Tibial nerve (tissue), 4 donors: ENCODE measurements at regions not wholly inside any gene's neighbourhood (a gene's known extent, or its start where the extent isn't known, plus 50 kb on each side); places are given as distances from the start of the nearest gene placed in this dataset.

Experiments used
- DNase-seq, 2 donors: peaks; one replicate each; pipeline ENCODE4 v3.0.0-alpha.2; 2019; ENCODE audit warnings: low spot score in 2 of 2
- H3K27ac ChIP-seq, 4 donors: fragments of 200-600 bp; sonication (generic) in 3 of 4; one replicate each; pipeline ENCODE4 v1.5.1; 2017 to 2019; ENCODE audit warnings: mild to moderate bottlenecking in 1 of 4
- H3K27me3 ChIP-seq, 2 donors: fragments of 200-600 bp; sonication (generic) in 1 of 2; one replicate each; pipeline versions ENCODE4 v1.5.1 to v1.6.0; 2017 to 2019
- H3K36me3 ChIP-seq, 3 donors: fragments of 200-600 bp; sonication (generic); one replicate each; pipeline ENCODE4 v1.5.1; 2018 to 2019
- H3K4me1 ChIP-seq, 4 donors: fragments of 200-600 bp; sonication (generic) in 3 of 4; one replicate each; pipeline ENCODE4 v1.5.1; 2017 to 2019
- H3K4me3 ChIP-seq, 4 donors: fragments of 200-600 bp; sonication (generic) in 3 of 4; one replicate each; pipeline ENCODE4 v1.5.1; 2017 to 2019; ENCODE audit warnings: mild to moderate bottlenecking in 1 of 4, moderate library complexity in 1 of 4
- H3K9me3 ChIP-seq, 4 donors: fragments of 200-600 bp; sonication (generic) in 3 of 4; one replicate each; pipeline ENCODE4 v1.5.1; 2017 to 2019
- EP300 ChIP-seq, 2 donors: sonication (generic); formaldehyde crosslinking; IDR thresholded peaks; one replicate each; pipeline ENCODE4 v1.6.1; 2017; ENCODE audit warnings: antibody characterized with exemption in 2 of 2, mild to moderate bottlenecking in 1 of 2
- POLR2A ChIP-seq, 2 donors: fragments of 450-650 bp; IDR thresholded peaks; one replicate each; pipeline ENCODE4 v1.6.1; 2017; ENCODE audit warnings: antibody characterized with exemption in 2 of 2, mild to moderate bottlenecking in 2 of 2, moderate library complexity in 2 of 2
- WGBS, 2 donors: methylation state at CpG; one replicate each; pipeline ENCODE4 v1.1.5; 2018; 5-methylcytosine and 5-hydroxymethylcytosine counted together
- TF ChIP-seq, protein P1 (sequence below), 5 experiments: fragments of 200-600 bp in 3 of 5; fragments of 450-650 bp in 2 of 5; sonication (generic) in 3 of 5; IDR thresholded peaks; one replicate each; pipeline ENCODE4 v1.5.1; 2016 to 2019; ENCODE audit warnings: antibody characterized with exemption in 5 of 5, mild to moderate bottlenecking in 3 of 5, moderate library complexity in 2 of 5

- Histone ChIP-seq H3K4me1 (no peaks in the 10 kb centered on the region), H3K4me3 (no peak overlapping the region), H3K27me3 (no peaks in the 10 kb centered on the region), H3K9me3 (no peaks in the 10 kb centered on the region), H3K36me3 (no peaks in the 10 kb centered on the region), H3K27ac (no peak overlapping the region)
- TF ChIP-seq POLR2A (IDR thresholded peaks at IDR 0.05) (no peak), EP300 (IDR thresholded peaks at IDR 0.05) (no peak)
- TF ChIP-seq, protein P1, sequence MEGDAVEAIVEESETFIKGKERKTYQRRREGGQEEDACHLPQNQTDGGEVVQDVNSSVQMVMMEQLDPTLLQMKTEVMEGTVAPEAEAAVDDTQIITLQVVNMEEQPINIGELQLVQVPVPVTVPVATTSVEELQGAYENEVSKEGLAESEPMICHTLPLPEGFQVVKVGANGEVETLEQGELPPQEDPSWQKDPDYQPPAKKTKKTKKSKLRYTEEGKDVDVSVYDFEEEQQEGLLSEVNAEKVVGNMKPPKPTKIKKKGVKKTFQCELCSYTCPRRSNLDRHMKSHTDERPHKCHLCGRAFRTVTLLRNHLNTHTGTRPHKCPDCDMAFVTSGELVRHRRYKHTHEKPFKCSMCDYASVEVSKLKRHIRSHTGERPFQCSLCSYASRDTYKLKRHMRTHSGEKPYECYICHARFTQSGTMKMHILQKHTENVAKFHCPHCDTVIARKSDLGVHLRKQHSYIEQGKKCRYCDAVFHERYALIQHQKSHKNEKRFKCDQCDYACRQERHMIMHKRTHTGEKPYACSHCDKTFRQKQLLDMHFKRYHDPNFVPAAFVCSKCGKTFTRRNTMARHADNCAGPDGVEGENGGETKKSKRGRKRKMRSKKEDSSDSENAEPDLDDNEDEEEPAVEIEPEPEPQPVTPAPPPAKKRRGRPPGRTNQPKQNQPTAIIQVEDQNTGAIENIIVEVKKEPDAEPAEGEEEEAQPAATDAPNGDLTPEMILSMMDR (IDR thresholded peaks at IDR 0.05): no peak
- DNase-seq: no peak
- 69% methylated on average over 6 of the region's 6 CpGs for WGBS, 2 donors
Measured at GRCh38 chr2:3112131-3112530, 265.5 kb downstream of the EIPR1 start.

DNA sequence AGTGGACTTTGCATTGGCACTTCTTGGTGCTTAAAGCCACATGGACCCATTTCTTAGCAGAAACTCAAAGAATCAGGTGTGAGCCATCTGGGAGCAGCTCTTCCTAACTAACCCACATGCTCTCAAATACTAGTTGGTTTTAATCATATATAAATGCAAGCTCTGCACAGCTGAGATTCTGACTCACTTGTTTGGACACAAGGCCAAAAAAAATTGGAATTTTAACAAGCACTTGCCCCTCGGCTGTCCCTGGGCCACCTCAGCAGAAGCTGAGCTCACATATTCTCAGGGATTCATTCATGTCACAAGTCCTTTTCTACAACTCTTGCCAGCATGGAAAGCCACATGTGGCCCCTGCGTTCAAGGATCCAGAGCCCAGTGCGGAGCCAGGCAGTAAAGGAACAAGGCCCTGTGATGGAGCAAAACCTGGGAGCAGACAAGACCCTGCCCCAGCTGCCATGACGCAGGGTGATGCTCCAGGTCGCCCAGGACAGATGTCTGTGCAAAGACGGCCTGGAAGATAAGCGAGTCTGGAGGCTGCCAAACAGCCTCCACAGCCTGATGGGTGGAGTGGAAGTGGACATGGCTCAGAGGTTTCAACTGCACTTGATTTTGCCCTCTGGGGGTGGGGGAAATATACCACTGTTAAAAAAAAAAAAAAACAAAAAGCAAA, 266.5 kb downstream of the EIPR1 start:
- no peak for TF ChIP-seq POLR2A (IDR thresholded peaks at IDR 0.05)
- DNase-seq: no peak
- 88 to 94% methylated on average over 7 of the region's 7 CpGs for WGBS, 2 donors
- H3K27ac ChIP-seq: no peak overlapping the region
- no peaks in the 10 kb centered on the region for H3K4me1 ChIP-seq
- H3K4me3 ChIP-seq: no peak overlapping the region
- H3K36me3 ChIP-seq: no peaks in the 10 kb centered on the region
- no peaks in the 10 kb centered on the region for H3K9me3 ChIP-seq
- H3K27me3 ChIP-seq: no peaks in the 10 kb centered on the region

DNA sequence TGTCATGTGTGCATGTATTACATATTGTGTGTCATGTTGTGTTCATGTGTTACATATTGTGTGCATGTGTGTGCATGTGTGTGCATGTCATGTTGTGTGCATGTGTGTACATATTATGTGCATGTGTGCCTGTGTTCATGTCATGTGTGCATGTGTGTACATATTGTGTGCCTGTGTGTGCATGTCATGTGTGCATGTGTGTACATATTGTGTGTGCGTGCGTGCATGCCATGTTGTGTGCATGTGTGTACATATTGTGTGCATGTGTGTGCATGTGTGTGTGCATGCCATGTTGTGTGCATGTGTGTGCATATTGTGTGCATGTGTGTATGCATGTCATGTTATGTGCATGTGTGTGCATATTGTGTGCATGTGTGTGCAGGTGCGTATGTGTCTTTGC, 267.1 kb downstream of the EIPR1 start:
- no peak overlapping the region for H3K27ac ChIP-seq
- 89 to 100% methylated on average over 3 of the region's 3 CpGs for WGBS, 2 donors
- no peak for DNase-seq
- no peaks in the 10 kb centered on the region for H3K36me3 ChIP-seq
- no peak overlapping the region for H3K4me3 ChIP-seq
- no peaks in the 10 kb centered on the region for H3K4me1 ChIP-seq
- no peaks in the 10 kb centered on the region for H3K27me3 ChIP-seq
- TF ChIP-seq POLR2A (IDR thresholded peaks at IDR 0.05) (no peak), EP300 (IDR thresholded peaks at IDR 0.05) (no peak)
- TF ChIP-seq, protein P1 (IDR thresholded peaks at IDR 0.05): no peak
- H3K9me3 ChIP-seq: no peaks in the 10 kb centered on the region

DNA sequence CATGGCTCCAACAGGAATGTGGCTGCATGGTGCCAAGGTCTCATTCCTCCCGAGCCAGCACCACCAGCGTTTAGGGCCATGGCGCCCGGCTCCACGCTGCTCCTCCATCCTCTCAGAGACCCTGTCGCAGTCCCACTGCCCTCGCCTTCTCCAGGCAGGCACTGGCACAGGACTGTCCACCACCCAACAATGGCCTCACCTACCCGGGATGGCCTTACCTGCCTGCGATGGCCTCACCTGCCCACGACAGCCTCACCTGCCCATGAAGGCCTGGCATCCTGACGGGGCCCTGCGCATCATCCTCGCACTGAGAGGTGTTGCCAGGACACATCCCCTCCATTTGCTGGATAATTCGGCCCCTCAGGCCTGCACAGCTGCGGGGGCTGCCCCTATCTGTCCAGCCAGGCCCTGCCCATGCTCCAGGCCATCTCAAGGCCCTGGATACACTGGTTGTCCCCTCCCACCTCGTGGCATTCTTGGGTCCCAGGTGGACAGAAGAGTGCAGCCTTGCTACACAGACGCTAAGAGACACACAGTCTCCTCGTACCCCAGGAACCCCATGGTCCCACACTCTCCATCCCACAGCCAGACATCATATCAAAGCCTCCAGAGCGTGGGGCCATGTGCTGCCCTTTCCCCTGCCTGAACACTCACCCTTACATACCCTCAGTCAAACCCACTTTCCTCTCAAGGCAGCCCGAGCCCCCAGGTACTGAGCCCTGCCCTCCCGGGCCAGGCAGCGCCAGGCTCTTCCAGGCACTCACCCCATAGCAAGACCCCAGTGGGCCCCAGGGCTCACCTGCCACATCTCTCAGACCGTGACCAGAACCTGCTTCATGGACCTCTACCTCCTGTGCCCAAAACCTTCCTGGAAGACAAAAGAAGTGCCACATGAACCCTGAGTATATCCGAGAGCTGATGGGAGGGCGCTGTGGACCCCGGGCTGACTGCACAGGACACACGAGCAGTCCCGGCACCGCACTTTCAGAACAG, 268.6 kb downstream of the EIPR1 start:
- Histone ChIP-seq H3K27me3 (no peaks in the 10 kb centered on the region), H3K9me3 (no peaks in the 10 kb centered on the region), H3K27ac (no peak overlapping the region), H3K4me1 (no peaks in the 10 kb centered on the region), H3K36me3 (no peaks in the 10 kb centered on the region), H3K4me3 (no peak overlapping the region)
- DNase-seq: no peak
- TF ChIP-seq POLR2A (IDR thresholded peaks at IDR 0.05): no peak
- TF ChIP-seq EP300 (IDR thresholded peaks at IDR 0.05): no peak
- TF ChIP-seq, protein P1 (IDR thresholded peaks at IDR 0.05): no peak
- 93% methylated on average over 26 to 29 of the region's 29 CpGs for WGBS, 2 donors

- Histone ChIP-seq H3K27ac (no peak overlapping the region), H3K36me3 (no peaks in the 10 kb centered on the region), H3K27me3 (no peaks in the 10 kb centered on the region), H3K4me1 (no peaks in the 10 kb centered on the region), H3K9me3 (no peaks in the 10 kb centered on the region), H3K4me3 (no peak overlapping the region)
- TF ChIP-seq, protein P1 (IDR thresholded peaks at IDR 0.05): no peak
- TF ChIP-seq POLR2A (IDR thresholded peaks at IDR 0.05) (no peak), EP300 (IDR thresholded peaks at IDR 0.05) (no peak)
- 78 to 85% methylated on average over 14 of the region's 14 CpGs for WGBS, 2 donors
- DNase-seq: no peak
Measured at GRCh38 chr2:3108105-3108504, 269.5 kb downstream of the EIPR1 start.
